HG03520 (cell line): ENCODE measurements at regions not wholly inside any gene's neighbourhood (a gene's known extent, or its start where the extent isn't known, plus 50 kb on each side); places are given as distances from the start of the nearest gene placed in this dataset.
A peak's percentile ranks its signal among the peaks of the same experiment; 100 is the strongest.
"Not testable (repeated sequence)": the region's sequence is repeated elsewhere in the genome, so short reads cannot be mapped to it uniquely, and the experiment has no call there.

ENCODE experiments used
- ATAC-seq: cut with Tn5 transposase; IDR thresholded peaks from one replicate; pipeline ENCODE4 v1.9.1; 2021; ENCODE audit warnings: mild to moderate bottlenecking, moderate library complexity; ENCODE audit not compliant: unreplicated experiment

GRCh38 chr14:106803379-106803778 is 1277.0 kb downstream of the TMEM121 start:
- ATAC-seq: no peak

- ATAC-seq: no peak
Measured at GRCh38 chr14:106807493-106807892, 1281.1 kb downstream of the TMEM121 start.

- ATAC-seq: no peak
Measured at GRCh38 chr14:106808458-106808857, 1282.1 kb downstream of the TMEM121 start.

- no peak for ATAC-seq
Measured at GRCh38 chr14:106808907-106809306, 1282.5 kb downstream of the TMEM121 start.

- no peak for ATAC-seq
Measured at GRCh38 chr14:106809615-106810014, 1283.2 kb downstream of the TMEM121 start.

- ATAC-seq: not testable (repeated sequence)
Measured at GRCh38 chr14:106810168-106810567, 1283.8 kb downstream of the TMEM121 start.

GRCh38 chr14:106811162-106811561 is 1284.8 kb downstream of the TMEM121 start:
- no peak for ATAC-seq

GRCh38 chr14:106812788-106813476 is 1286.5 kb downstream of the TMEM121 start:
- ATAC-seq: no peak

GRCh38 chr14:106813477-106813823 is 1287.1 kb downstream of the TMEM121 start:
- no peak for ATAC-seq

GRCh38 chr14:106820119-106820518 is 1293.7 kb downstream of the TMEM121 start:
- no peak for ATAC-seq

GRCh38 chr14:106821119-106821518 is 1294.7 kb downstream of the TMEM121 start:
- no peak for ATAC-seq

- ATAC-seq: no peak
Measured at GRCh38 chr14:106822905-106823304, 1296.5 kb downstream of the TMEM121 start.

- ATAC-seq: no peak
Measured at GRCh38 chr14:106823552-106823951, 1297.2 kb downstream of the TMEM121 start.

- no peak for ATAC-seq
Measured at GRCh38 chr14:106826833-106827369, 1300.5 kb downstream of the TMEM121 start.

- ATAC-seq: peak; percentile 64
Measured at GRCh38 chr14:106831322-106831720, 1304.9 kb downstream of the TMEM121 start.

GRCh38 chr14:106837870-106838269 is 1311.5 kb downstream of the TMEM121 start:
- no peak for ATAC-seq

GRCh38 chr14:106838991-106839769 is 1312.8 kb downstream of the TMEM121 start:
- no peak for ATAC-seq

GRCh38 chr14:106840258-106840657 is 1313.9 kb downstream of the TMEM121 start:
- no peak for ATAC-seq

- ATAC-seq: no peak
Measured at GRCh38 chr14:106840991-106841390, 1314.6 kb downstream of the TMEM121 start.

GRCh38 chr14:106841701-106842100 is 1315.3 kb downstream of the TMEM121 start:
- no peak for ATAC-seq

GRCh38 chr14:106842687-106843086 is 1316.3 kb downstream of the TMEM121 start:
- no peak for ATAC-seq

GRCh38 chr14:106843386-106843785 is 1317.0 kb downstream of the TMEM121 start:
- ATAC-seq: no peak
